8988T (cell line): ENCODE measurements at regions not wholly inside any gene's neighbourhood (a gene's known extent, or its start where the extent isn't known, plus 50 kb on each side); places are given as distances from the start of the nearest gene placed in this dataset.

Experiments
- DNase-seq: peaks from one replicate; pipeline ENCODE4 v3.0.0; 2011

GRCh38 chr3:193780810-193781478 lies 187.9 kb downstream of the OPA1 start:
- peak; percentile 84 for DNase-seq

GRCh38 chr3:193782276-193782647 lies 189.3 kb downstream of the OPA1 start:
- peak; percentile 76 for DNase-seq

GRCh38 chr3:193782747-193783146 lies 189.7 kb downstream of the OPA1 start:
- no peak for DNase-seq

GRCh38 chr3:193783166-193783896 lies 190.3 kb downstream of the OPA1 start:
- no peak for DNase-seq

- DNase-seq: no peak
Observed at GRCh38 chr3:193784822-193785221, 191.8 kb downstream of the OPA1 start.

- no peak for DNase-seq
Observed at GRCh38 chr3:193787496-193787870, 194.5 kb downstream of the OPA1 start.

- peak; percentile 91 for DNase-seq
Observed at GRCh38 chr3:193788189-193788991, 195.4 kb downstream of the OPA1 start.

GRCh38 chr3:193789455-193789854 lies 196.4 kb downstream of the OPA1 start:
- DNase-seq: no peak

- no peak for DNase-seq
Observed at GRCh38 chr3:193790086-193790990, 197.3 kb downstream of the OPA1 start.

- DNase-seq: no peak
Observed at GRCh38 chr3:193791041-193792032, 198.3 kb downstream of the OPA1 start.

GRCh38 chr3:193793123-193793522 lies 200.1 kb downstream of the OPA1 start:
- no peak for DNase-seq

GRCh38 chr3:193794002-193794881 lies 201.2 kb downstream of the OPA1 start:
- no peak for DNase-seq

GRCh38 chr3:193795062-193795690 lies 202.2 kb downstream of the OPA1 start:
- DNase-seq: no peak

GRCh38 chr3:193796089-193796488 lies 203.1 kb downstream of the OPA1 start:
- DNase-seq: no peak

- no peak for DNase-seq
Observed at GRCh38 chr3:193797566-193797965, 204.6 kb downstream of the OPA1 start.

GRCh38 chr3:193798051-193798450 lies 205.0 kb downstream of the OPA1 start:
- DNase-seq: no peak

GRCh38 chr3:193800138-193801043 lies 207.4 kb downstream of the OPA1 start:
- no peak for DNase-seq

GRCh38 chr3:193801097-193801496 lies 208.1 kb downstream of the OPA1 start:
- DNase-seq: no peak

- no peak for DNase-seq
Observed at GRCh38 chr3:193803288-193803687, 210.3 kb downstream of the OPA1 start.
